CD14-positive monocyte (primary cell): ENCODE measurements at regions not wholly inside any gene's neighbourhood (a gene's known extent, or its start where the extent isn't known, plus 50 kb on each side); places are given as distances from the start of the nearest gene placed in this dataset.

Experiments used
- DNase-seq, 3 donors: peaks; one replicate each; pipeline ENCODE4 v3.0.0-alpha.2; 2011 to 2022
- H2AFZ ChIP-seq: 2 replicates; pipeline ENCODE4 v1.6.0; 2012; ENCODE audit warnings: mild to moderate bottlenecking, low read depth, low read length, inconsistent platforms; ENCODE audit not compliant: insufficient read depth, poor library complexity, severe bottlenecking
- H3K27ac ChIP-seq, 2 donors: 1 replicate in 1 of 2; 2 replicates in 1 of 2; pipeline ENCODE4 v1.5.1; 2012 to 2013; ENCODE audit warnings: low read length in 2 of 2, control low read depth in 1 of 2, inconsistent platforms in 1 of 2, low read depth in 1 of 2, mild to moderate bottlenecking in 1 of 2
- H3K27me3 ChIP-seq, 2 donors: one replicate each; pipeline versions ENCODE4 v1.6.0 to v1.6.1; 2011 to 2013; ENCODE audit warnings: low read length in 2 of 2; ENCODE audit not compliant: control insufficient read depth in 2 of 2, insufficient read depth in 2 of 2
- H3K36me3 ChIP-seq, 2 donors: replicated peaks in 1 of 2; 1 replicate in 1 of 2; 2 replicates in 1 of 2; pipeline versions ENCODE4 v1.5.1 to v1.6.1; 2012 to 2013; ENCODE audit warnings: low read length in 2 of 2, control low read depth in 1 of 2, inconsistent platforms in 1 of 2, mild to moderate bottlenecking in 1 of 2; ENCODE audit not compliant: insufficient read depth in 2 of 2, control insufficient read depth in 1 of 2
- H3K4me1 ChIP-seq, 2 donors: 1 replicate in 1 of 2; 2 replicates in 1 of 2; pipeline versions ENCODE4 v1.5.1 to v1.6.1; 2012 to 2013; ENCODE audit warnings: low read length in 2 of 2, control low read depth in 1 of 2, inconsistent platforms in 1 of 2, mild to moderate bottlenecking in 1 of 2, moderate library complexity in 1 of 2; ENCODE audit not compliant: insufficient read depth in 2 of 2, control insufficient read depth in 1 of 2
- H3K4me2 ChIP-seq: replicated peaks from 2 replicates; pipeline ENCODE3; 2012; ENCODE audit warnings: low read length, moderate library complexity, mild to moderate bottlenecking; ENCODE audit not compliant: poor library complexity, severe bottlenecking; ENCODE audit errors: extremely low read depth
- H3K4me3 ChIP-seq, 3 experiments: fragments of 200-600 bp in 1 of 3; sonication (generic) in 1 of 3; replicated peaks in 1 of 3; 1 replicate in 2 of 3; 2 replicates in 1 of 3; pipeline ENCODE4 v1.5.1; 2011 to 2013; ENCODE audit warnings: low read length in 3 of 3, mild to moderate bottlenecking in 3 of 3, control low read depth in 2 of 3, low read depth in 2 of 3, inconsistent platforms in 1 of 3, moderate library complexity in 1 of 3
- H3K79me2 ChIP-seq: 2 replicates; pipeline ENCODE4 v1.6.0; 2012; ENCODE audit warnings: mild to moderate bottlenecking, control low read depth, inconsistent platforms, low read length, moderate library complexity; ENCODE audit not compliant: insufficient read depth
- H3K9ac ChIP-seq: 2 replicates; pipeline ENCODE4 v1.6.0; 2017; ENCODE audit warnings: low read length, mild to moderate bottlenecking; ENCODE audit not compliant: insufficient read depth, poor library complexity, severe bottlenecking
- H3K9me3 ChIP-seq, 2 donors: replicated peaks in 1 of 2; 1 replicate in 1 of 2; 2 replicates in 1 of 2; pipeline versions ENCODE4 v1.5.1 to v1.6.1; 2012 to 2013; ENCODE audit warnings: low read length in 2 of 2, control low read depth in 1 of 2; ENCODE audit not compliant: control insufficient read depth in 1 of 2, insufficient read depth in 1 of 2
- H4K20me1 ChIP-seq: 2 replicates; pipeline ENCODE4 v1.6.0; 2012; ENCODE audit warnings: mild to moderate bottlenecking, low read length, control low read depth, moderate library complexity; ENCODE audit not compliant: insufficient read depth
- H3K27ac Mint-ChIP-seq, 7 donors: one replicate each; pipeline ENCODE4 v1.8.0; 2020; ENCODE audit warnings: mild to moderate bottlenecking in 7 of 7, mixed read lengths in 7 of 7, moderate library complexity in 6 of 7, inconsistent platforms in 2 of 7
- H3K27me3 Mint-ChIP-seq, 3 donors: one replicate each; pipeline ENCODE4 v1.8.0; 2021 to 2022; ENCODE audit warnings: low read depth in 3 of 3, mild to moderate bottlenecking in 3 of 3, mixed read lengths in 3 of 3, moderate library complexity in 3 of 3, inconsistent platforms in 1 of 3
- H3K36me3 Mint-ChIP-seq, 2 donors: one replicate each; pipeline ENCODE4 v1.8.0; 2020; ENCODE audit warnings: mixed read lengths in 2 of 2, inconsistent platforms in 1 of 2, mild to moderate bottlenecking in 1 of 2
- H3K4me1 Mint-ChIP-seq: one replicate; pipeline ENCODE4 v1.8.0; 2020; ENCODE audit warnings: mild to moderate bottlenecking, mixed read lengths
- H3K4me3 Mint-ChIP-seq, 2 donors: one replicate each; pipeline ENCODE4 v1.8.0; 2020; ENCODE audit warnings: mild to moderate bottlenecking in 2 of 2, mixed read lengths in 2 of 2, moderate library complexity in 1 of 2
- H3K9me3 Mint-ChIP-seq, 7 donors: one replicate each; pipeline ENCODE4 v1.8.0; 2020 to 2022; ENCODE audit warnings: mixed read lengths in 7 of 7, mild to moderate bottlenecking in 6 of 7, moderate library complexity in 6 of 7, inconsistent platforms in 2 of 7
- WGBS: methylation state at CpG from one replicate; pipeline ENCODE4 v1.1.5; 2013; ENCODE audit warnings: missing lambda C conversion rate; ENCODE audit not compliant: insufficient coverage; 5-methylcytosine and 5-hydroxymethylcytosine counted together
- intact Hi-C, 2 donors: fragments of 100-400 bp; cut with micrococcal nuclease; formaldehyde crosslinking; loops; one replicate each; pipeline versions ENCODE4 v1.15.0 to v1.15.1; 2023
- TF ChIP-seq, protein P1 (sequence below): fragments of 200-600 bp; IDR thresholded peaks from one replicate; pipeline ENCODE4 v1.8.0; 2022; ENCODE audit warnings: antibody characterized with exemption, mild to moderate bottlenecking

- Histone ChIP-seq H4K20me1 (no peaks in the 10 kb centered on the region), H3K9me3 (no peaks in the 10 kb centered on the region), H2AFZ (no peak overlapping the region), H3K79me2 (no peaks in the 10 kb centered on the region), H3K27me3 (no peaks in the 10 kb centered on the region), H3K36me3 (no peaks in the 10 kb centered on the region), H3K4me2 (no peak overlapping the region), H3K9ac (no peak overlapping the region), H3K27ac (no peak overlapping the region), H3K4me3 (no peak overlapping the region), H3K4me1 (no peaks in the 10 kb centered on the region)
- H3K36me3 Mint-ChIP-seq: no peaks in the 10 kb centered on the region
- H3K4me3 Mint-ChIP-seq: no peak overlapping the region
- H3K4me1 Mint-ChIP-seq: no peaks in the 10 kb centered on the region
- H3K9me3 Mint-ChIP-seq: peaks cover 0 to 2% (median 0%) of the 10 kb centered on the region in 7 donors
- no peak overlapping the region for H3K27ac Mint-ChIP-seq
- TF ChIP-seq, protein P1, sequence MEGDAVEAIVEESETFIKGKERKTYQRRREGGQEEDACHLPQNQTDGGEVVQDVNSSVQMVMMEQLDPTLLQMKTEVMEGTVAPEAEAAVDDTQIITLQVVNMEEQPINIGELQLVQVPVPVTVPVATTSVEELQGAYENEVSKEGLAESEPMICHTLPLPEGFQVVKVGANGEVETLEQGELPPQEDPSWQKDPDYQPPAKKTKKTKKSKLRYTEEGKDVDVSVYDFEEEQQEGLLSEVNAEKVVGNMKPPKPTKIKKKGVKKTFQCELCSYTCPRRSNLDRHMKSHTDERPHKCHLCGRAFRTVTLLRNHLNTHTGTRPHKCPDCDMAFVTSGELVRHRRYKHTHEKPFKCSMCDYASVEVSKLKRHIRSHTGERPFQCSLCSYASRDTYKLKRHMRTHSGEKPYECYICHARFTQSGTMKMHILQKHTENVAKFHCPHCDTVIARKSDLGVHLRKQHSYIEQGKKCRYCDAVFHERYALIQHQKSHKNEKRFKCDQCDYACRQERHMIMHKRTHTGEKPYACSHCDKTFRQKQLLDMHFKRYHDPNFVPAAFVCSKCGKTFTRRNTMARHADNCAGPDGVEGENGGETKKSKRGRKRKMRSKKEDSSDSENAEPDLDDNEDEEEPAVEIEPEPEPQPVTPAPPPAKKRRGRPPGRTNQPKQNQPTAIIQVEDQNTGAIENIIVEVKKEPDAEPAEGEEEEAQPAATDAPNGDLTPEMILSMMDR: no peak
- H3K27me3 Mint-ChIP-seq: peaks cover 0 to 3% (median 0%) of the 10 kb centered on the region in 3 donors
- intact Hi-C loops: no loop called here
- no peak for DNase-seq
- WGBS: no CpG with 5 or more reads among the region's 3 CpGs
Observed at GRCh38 chr2:133748007-133748700, 179.9 kb upstream of the NCKAP5 start.

- TF ChIP-seq, protein P1: no peak
- H3K36me3 ChIP-seq: no peaks in the 10 kb centered on the region
- Mint-ChIP-seq H3K27ac (no peak overlapping the region), H3K27me3 (peaks cover 0 to 8% (median 0%) of the 10 kb centered on the region in 3 donors), H3K4me3 (no peak overlapping the region), H3K36me3 (no peaks in the 10 kb centered on the region), H3K9me3 (no peaks in the 10 kb centered on the region), H3K4me1 (no peaks in the 10 kb centered on the region)
- H3K9ac ChIP-seq: no peak overlapping the region
- H3K4me2 ChIP-seq: no peak overlapping the region
- H3K9me3 ChIP-seq: no peaks in the 10 kb centered on the region
- H2AFZ ChIP-seq: no peak overlapping the region
- H3K4me1 ChIP-seq: no peaks in the 10 kb centered on the region
- no peak overlapping the region for H3K27ac ChIP-seq
- H3K79me2 ChIP-seq: no peaks in the 10 kb centered on the region
- no peaks in the 10 kb centered on the region for H3K27me3 ChIP-seq
- no peak for DNase-seq
- no peaks in the 10 kb centered on the region for H4K20me1 ChIP-seq
- intact Hi-C loops: no loop called here
- WGBS: 88% methylated on average over 1 of the region's 2 CpGs
- H3K4me3 ChIP-seq: no peak overlapping the region
Observed at GRCh38 chr2:133753665-133754064, 185.4 kb upstream of the NCKAP5 start.
